ENCODE measurements at regions not wholly inside any gene's neighbourhood (a gene's known extent, or its start where the extent isn't known, plus 50 kb on each side); places are given as distances from the start of the nearest gene placed in this dataset.

DNA sequence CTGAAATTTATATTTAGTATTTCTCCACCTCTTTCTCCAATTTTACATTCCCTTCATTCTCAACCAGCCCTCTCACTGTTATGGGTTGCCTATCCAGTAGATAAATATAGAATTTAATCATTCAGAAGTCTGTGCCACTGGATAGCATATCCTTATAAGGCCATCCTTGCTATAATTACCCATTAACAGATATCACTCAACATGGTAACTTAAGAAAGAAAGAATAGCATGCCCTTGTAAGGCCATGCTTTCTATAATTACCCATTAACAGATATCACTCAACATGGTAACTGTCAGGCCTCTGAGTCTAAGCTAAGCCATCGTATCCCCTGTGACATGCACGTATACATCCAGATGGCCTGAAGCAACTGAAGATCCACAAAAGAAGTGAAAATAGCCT lies 1137.4 kb upstream of the FAM98A start:
- H4K8ac ChIP-seq (ENCODE audit: extremely low read depth, insufficient read depth, low read length) = no peak overlapping the region
- no peak overlapping the region for H3K4ac ChIP-seq (replicated peaks; ENCODE audit: insufficient read length, low read depth, low read length)
- no peak overlapping the region for H2AK5ac ChIP-seq (ENCODE audit: low read depth, low read length)
- no peak overlapping the region; the same call in 1 of the 2 replicates for H3K18ac ChIP-seq (ENCODE audit: extremely low read depth, low read length)
- ChIA-PET POLR2A (ENCODE audit: partially characterized antibody) (no interaction called here), CTCF (ENCODE audit: partially characterized antibody) (interaction anchor here (2.2 kb wide), 1 partner anchor 639 kb away, joined by 8 read pairs; no protein-coding TSS in a partner anchor)
- 93% methylated on average over 2 of the region's 2 CpGs; no CpG with 5 or more reads in 1 of the 2 experiments for WGBS, 2 experiments (ENCODE audit: extremely low coverage in 1 of 2, insufficient coverage in 1 of 2, insufficient read length in 1 of 2, insufficient replicate concordance in 2 of 2, low coverage in 1 of 2, low lambda C conversion rate in 2 of 2, missing lambda C conversion rate in 1 of 2)
- FAIRE-seq = no peak
- no peaks in the 10 kb centered on the region for H3K27me3 ChIP-seq (replicated peaks in 1 of 4; ENCODE audit: control insufficient read depth in 3 of 4, extremely low read depth in 1 of 4, insufficient read depth in 3 of 4, low read length in 3 of 4)
- no peaks in the 10 kb centered on the region for H3K79me2 ChIP-seq (ENCODE audit: control insufficient read depth in 1 of 2, insufficient read depth in 2 of 2, low read length in 2 of 2)
- peaks cover 0 to 5% (median 1%) of the 10 kb centered on the region in 4 experiments; a peak in 3 of 8 replicates for H3K36me3 ChIP-seq (ENCODE audit: control insufficient read depth in 2 of 4, insufficient read depth in 4 of 4, low read length in 3 of 4)
- no peak overlapping the region for H2BK15ac ChIP-seq (ENCODE audit: low read length)
- no peak overlapping the region for H4K5ac ChIP-seq (ENCODE audit: insufficient read length, low read depth, low read length)
- peaks cover 3 to 8% of the 10 kb centered on the region in 2 experiments for H3K9me3 ChIP-seq (ENCODE audit: insufficient read depth in 2 of 2, low read depth in 1 of 2, low read length in 1 of 2)
- DNase-seq (ENCODE audit: low read depth in 1 of 2, low spot score in 2 of 2) = no peak
- no peak overlapping the region for H3K56ac ChIP-seq (replicated peaks; ENCODE audit: insufficient read length, low read depth, low read length)
- no peak overlapping the region for H3K23ac ChIP-seq (ENCODE audit: insufficient read length)
- H2AFZ ChIP-seq (ENCODE audit: low read length) = no peak overlapping the region
- H3K9ac ChIP-seq (replicated peaks in 1 of 4; ENCODE audit: extremely low read depth in 1 of 4, low read depth in 3 of 4, low read length in 3 of 4) = no peak overlapping the region
- peaks cover 0 to 12% (median 0%) of the 10 kb centered on the region in 4 experiments; a peak in 4 of 7 replicates for H3K4me1 ChIP-seq (replicated peaks in 1 of 4; ENCODE audit: control insufficient read depth in 3 of 4, insufficient read depth in 4 of 4, low read length in 3 of 4)
- no peak overlapping the region for H2BK120ac ChIP-seq (replicated peaks; ENCODE audit: low read depth, low read length)
- H3K4me2 ChIP-seq (ENCODE audit: insufficient read depth in 1 of 2, low read depth in 2 of 2, low read length in 2 of 2) = no peak overlapping the region
- no peak overlapping the region for H3K14ac ChIP-seq (ENCODE audit: insufficient read length)
- H4K91ac ChIP-seq (replicated peaks; ENCODE audit: insufficient read length, low read length) = no peak overlapping the region
- no peak overlapping the region for H3K27ac ChIP-seq (ENCODE audit: low read depth, low read length)
- H4K20me1 ChIP-seq (replicated peaks in 1 of 2; ENCODE audit: control insufficient read depth in 1 of 2, insufficient read depth in 2 of 2, low read length in 2 of 2) = no peaks in the 10 kb centered on the region
- peak overlapping the region; percentile 68; the same call in 1 of the 2 replicates for H2BK5ac ChIP-seq (ENCODE audit: low read depth, low read length)
- no peaks in the 10 kb centered on the region for H3K23me2 ChIP-seq (ENCODE audit: low read depth, low read length)
- TF ChIP-seq FOSL1 (IDR thresholded peaks at IDR 0.05; ENCODE audit: insufficient read depth, low read depth, low read length) (no peak), SRF (IDR thresholded peaks at IDR 0.05; ENCODE audit: low read depth, low read length) (no peak), TEAD4 (IDR thresholded peaks at IDR 0.05; ENCODE audit: low read depth, low read length) (no peak), BRCA1 (IDR thresholded peaks at IDR 0.05; ENCODE audit: low read depth, low read length) (no peak), SUZ12 (IDR thresholded peaks at IDR 0.05; ENCODE audit: low read length) (no peak), ZNF274 (IDR thresholded peaks at IDR 0.05; ENCODE audit: borderline replicate concordance, extremely low read depth, low read length) (no peak), BACH1 (IDR thresholded peaks at IDR 0.05; ENCODE audit: low read length) (no peak), MAFK (IDR thresholded peaks at IDR 0.05; ENCODE audit: low read depth, low read length) (no peak), CBX5 (IDR thresholded peaks at IDR 0.05; ENCODE audit: low read depth, low read length) (no peak), JUN (IDR thresholded peaks at IDR 0.05; ENCODE audit: low read depth, low read length) (no peak), GABPA (IDR thresholded peaks at IDR 0.05; ENCODE audit: borderline replicate concordance, insufficient read depth, low read length) (no peak), CBX8 (IDR thresholded peaks at IDR 0.05; ENCODE audit: borderline replicate concordance, low read depth, low read length) (no peak), GTF2F1 (IDR thresholded peaks at IDR 0.05; ENCODE audit: borderline replicate concordance, low read depth, low read length) (no peak)
- TF ChIP-seq, protein P1, sequence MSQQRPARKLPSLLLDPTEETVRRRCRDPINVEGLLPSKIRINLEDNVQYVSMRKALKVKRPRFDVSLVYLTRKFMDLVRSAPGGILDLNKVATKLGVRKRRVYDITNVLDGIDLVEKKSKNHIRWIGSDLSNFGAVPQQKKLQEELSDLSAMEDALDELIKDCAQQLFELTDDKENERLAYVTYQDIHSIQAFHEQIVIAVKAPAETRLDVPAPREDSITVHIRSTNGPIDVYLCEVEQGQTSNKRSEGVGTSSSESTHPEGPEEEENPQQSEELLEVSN (IDR thresholded peaks at IDR 0.05) = no peak
- H2BK20ac ChIP-seq (ENCODE audit: low read length) = peak overlapping the region; percentile 34; the same call in 1 of the 2 replicates
- no peak overlapping the region for H3K4me3 ChIP-seq (ENCODE audit: extremely low read depth in 1 of 4, insufficient read depth in 2 of 4, low read depth in 3 of 4, low read length in 4 of 4)
- H2BK12ac ChIP-seq (ENCODE audit: low read depth, low read length) = no peak overlapping the region
- H3K79me1 ChIP-seq (ENCODE audit: low read depth, low read length) = no peaks in the 10 kb centered on the region

All from H1 (cell line).